Astrocyte (in vitro differentiated cells and primary cell): ENCODE measurements at regions not wholly inside any gene's neighbourhood (a gene's known extent, or its start where the extent isn't known, plus 50 kb on each side); places are given as distances from the start of the nearest gene placed in this dataset.

Experiments used
- DNase-seq: peaks from one replicate; pipeline ENCODE4 v3.0.0-alpha.2; 2010; ENCODE audit warnings: low read depth
- FAIRE-seq: peaks from 2 replicates; lab custom pipeline; 2011; peaks lifted over from hg19 to GRCh38; lab: Jason Lieb, UNC
- H2AFZ ChIP-seq: 2 replicates; pipeline ENCODE4 v1.6.0; 2012; ENCODE audit warnings: low read depth, low read length, inconsistent platforms
- H3K27ac ChIP-seq: 2 replicates; pipeline ENCODE4 v1.5.1; 2011; ENCODE audit warnings: low read depth, low read length, inconsistent platforms
- H3K27me3 ChIP-seq: 2 replicates; pipeline ENCODE4 v1.6.0; 2011; ENCODE audit warnings: low read length, inconsistent platforms; ENCODE audit not compliant: insufficient read depth
- H3K36me3 ChIP-seq: 2 replicates; pipeline ENCODE4 v1.5.1; 2011; ENCODE audit warnings: low read length, inconsistent platforms; ENCODE audit not compliant: insufficient read depth
- H3K4me1 ChIP-seq: 2 replicates; pipeline ENCODE4 v1.5.1; 2011; ENCODE audit warnings: low read length, inconsistent platforms; ENCODE audit not compliant: insufficient read depth
- H3K4me2 ChIP-seq: 2 replicates; pipeline ENCODE4 v1.6.0; 2012; ENCODE audit warnings: low read length, inconsistent platforms
- H3K4me3 ChIP-seq: 2 replicates; pipeline ENCODE4 v1.5.1; 2011; ENCODE audit warnings: low read depth, mild to moderate bottlenecking, low read length, inconsistent platforms; ENCODE audit not compliant: insufficient read depth
- H3K79me2 ChIP-seq: 2 replicates; pipeline ENCODE4 v1.6.0; 2012; ENCODE audit warnings: mild to moderate bottlenecking, low read length, inconsistent platforms; ENCODE audit not compliant: insufficient read depth
- H3K9ac ChIP-seq: 2 replicates; pipeline ENCODE4 v1.6.0; 2012; ENCODE audit warnings: mild to moderate bottlenecking, low read length, inconsistent platforms
- H3K9me3 ChIP-seq: 2 replicates; pipeline ENCODE4 v1.5.1; 2012; ENCODE audit warnings: low read depth, mild to moderate bottlenecking, low read length, inconsistent platforms; ENCODE audit not compliant: insufficient read depth
- H4K20me1 ChIP-seq: 2 replicates; pipeline ENCODE4 v1.6.0; 2012; ENCODE audit warnings: low read length, inconsistent platforms; ENCODE audit not compliant: insufficient read depth
- H3K27ac Mint-ChIP-seq: one replicate; pipeline ENCODE4 v1.8.0; 2021; ENCODE audit warnings: mild to moderate bottlenecking, mixed read lengths; ENCODE audit not compliant: unreplicated experiment
- H3K27me3 Mint-ChIP-seq: one replicate; pipeline ENCODE4 v1.8.0; 2021; ENCODE audit warnings: low read depth, mixed read lengths; ENCODE audit not compliant: unreplicated experiment
- H3K36me3 Mint-ChIP-seq: one replicate; pipeline ENCODE4 v1.8.0; 2021; ENCODE audit warnings: low read depth, mixed read lengths; ENCODE audit not compliant: unreplicated experiment
- H3K4me1 Mint-ChIP-seq: one replicate; pipeline ENCODE4 v1.8.0; 2021; ENCODE audit warnings: low read depth, mixed read lengths; ENCODE audit not compliant: unreplicated experiment
- H3K4me3 Mint-ChIP-seq: one replicate; pipeline ENCODE4 v1.8.0; 2021; ENCODE audit warnings: mild to moderate bottlenecking, moderate library complexity, mixed read lengths; ENCODE audit not compliant: unreplicated experiment
- H3K9me3 Mint-ChIP-seq: one replicate; pipeline ENCODE4 v1.8.0; 2021; ENCODE audit warnings: mild to moderate bottlenecking, mixed read lengths; ENCODE audit not compliant: unreplicated experiment
- EZH2 ChIP-seq: IDR thresholded peaks from 2 replicates; pipeline ENCODE4 v1.6.1; 2012; ENCODE audit warnings: mild to moderate bottlenecking, low read length, inconsistent platforms; ENCODE audit not compliant: insufficient read depth
- TF ChIP-seq, protein P1 (sequence below): IDR thresholded peaks from 2 replicates; pipeline ENCODE4 v1.5.1; 2011; ENCODE audit warnings: low read depth, mild to moderate bottlenecking, inconsistent platforms, low read length, moderate library complexity; ENCODE audit not compliant: insufficient read depth

- Histone ChIP-seq H3K79me2 (no peaks in the 10 kb centered on the region), H2AFZ (no peak overlapping the region), H3K9me3 (no peaks in the 10 kb centered on the region), H3K4me2 (no peak overlapping the region), H3K27me3 (no peaks in the 10 kb centered on the region), H3K9ac (no peak overlapping the region), H4K20me1 (no peaks in the 10 kb centered on the region), H3K36me3 (no peaks in the 10 kb centered on the region), H3K4me1 (no peaks in the 10 kb centered on the region), H3K4me3 (no peak overlapping the region), H3K27ac (no peak overlapping the region)
- Mint-ChIP-seq H3K9me3 (peaks cover 25% of the 10 kb centered on the region), H3K4me3 (no peak overlapping the region), H3K27me3 (peaks cover 5% of the 10 kb centered on the region), H3K36me3 (no peaks in the 10 kb centered on the region), H3K4me1 (no peaks in the 10 kb centered on the region), H3K27ac (no peak overlapping the region)
- DNase-seq (no peak), FAIRE-seq (no peak)
- TF ChIP-seq, protein P1, sequence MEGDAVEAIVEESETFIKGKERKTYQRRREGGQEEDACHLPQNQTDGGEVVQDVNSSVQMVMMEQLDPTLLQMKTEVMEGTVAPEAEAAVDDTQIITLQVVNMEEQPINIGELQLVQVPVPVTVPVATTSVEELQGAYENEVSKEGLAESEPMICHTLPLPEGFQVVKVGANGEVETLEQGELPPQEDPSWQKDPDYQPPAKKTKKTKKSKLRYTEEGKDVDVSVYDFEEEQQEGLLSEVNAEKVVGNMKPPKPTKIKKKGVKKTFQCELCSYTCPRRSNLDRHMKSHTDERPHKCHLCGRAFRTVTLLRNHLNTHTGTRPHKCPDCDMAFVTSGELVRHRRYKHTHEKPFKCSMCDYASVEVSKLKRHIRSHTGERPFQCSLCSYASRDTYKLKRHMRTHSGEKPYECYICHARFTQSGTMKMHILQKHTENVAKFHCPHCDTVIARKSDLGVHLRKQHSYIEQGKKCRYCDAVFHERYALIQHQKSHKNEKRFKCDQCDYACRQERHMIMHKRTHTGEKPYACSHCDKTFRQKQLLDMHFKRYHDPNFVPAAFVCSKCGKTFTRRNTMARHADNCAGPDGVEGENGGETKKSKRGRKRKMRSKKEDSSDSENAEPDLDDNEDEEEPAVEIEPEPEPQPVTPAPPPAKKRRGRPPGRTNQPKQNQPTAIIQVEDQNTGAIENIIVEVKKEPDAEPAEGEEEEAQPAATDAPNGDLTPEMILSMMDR = no peak
- TF ChIP-seq EZH2 = no peak
Observed at GRCh38 chr11:129536338-129536737, 160.7 kb downstream of the BARX2 start.

DNA sequence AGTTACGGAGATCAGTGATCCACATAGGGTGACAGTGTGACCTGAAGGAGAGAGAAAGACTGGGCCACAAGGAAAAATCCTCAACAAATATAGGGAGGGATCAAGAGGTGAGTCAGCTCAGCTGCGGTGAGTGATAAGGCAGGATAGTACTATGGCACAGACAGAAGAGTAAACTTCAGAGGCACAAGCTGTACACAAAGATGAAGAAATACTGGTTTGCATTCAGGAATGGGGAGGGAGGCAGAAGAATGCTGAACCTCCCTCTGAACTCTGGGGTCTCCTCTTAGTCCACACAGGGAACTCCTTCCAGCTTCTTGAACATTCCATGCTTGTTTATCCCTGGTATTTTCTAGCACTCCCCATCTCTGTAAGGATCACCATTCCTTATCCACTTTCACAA is 162.7 kb downstream of the BARX2 start:
- Mint-ChIP-seq H3K9me3 (peaks cover 29% of the 10 kb centered on the region), H3K4me3 (no peak overlapping the region), H3K27ac (no peak overlapping the region), H3K4me1 (no peaks in the 10 kb centered on the region), H3K36me3 (no peaks in the 10 kb centered on the region), H3K27me3 (peaks cover 5% of the 10 kb centered on the region)
- Histone ChIP-seq H3K36me3 (no peaks in the 10 kb centered on the region), H3K27me3 (no peaks in the 10 kb centered on the region), H4K20me1 (no peaks in the 10 kb centered on the region), H3K9ac (no peak overlapping the region), H3K4me3 (no peak overlapping the region), H3K79me2 (no peaks in the 10 kb centered on the region), H3K4me2 (no peak overlapping the region), H3K9me3 (no peaks in the 10 kb centered on the region), H3K4me1 (no peaks in the 10 kb centered on the region), H3K27ac (no peak overlapping the region), H2AFZ (no peak overlapping the region)
- DNase-seq (no peak), FAIRE-seq (no peak)
- TF ChIP-seq, protein P1 = no peak

GRCh38 chr11:129543515-129544290 is 168.1 kb downstream of the BARX2 start:
- H3K9me3 ChIP-seq = no peaks in the 10 kb centered on the region
- DNase-seq = no peak
- Mint-ChIP-seq H3K27me3 (peaks cover 16% of the 10 kb centered on the region), H3K27ac (no peak overlapping the region), H3K4me1 (no peaks in the 10 kb centered on the region), H3K4me3 (no peak overlapping the region), H3K36me3 (no peaks in the 10 kb centered on the region), H3K9me3 (peaks cover 20% of the 10 kb centered on the region)
- no peaks in the 10 kb centered on the region for H4K20me1 ChIP-seq
- H3K9ac ChIP-seq = no peak overlapping the region
- H3K4me1 ChIP-seq = no peaks in the 10 kb centered on the region
- H3K79me2 ChIP-seq = no peaks in the 10 kb centered on the region
- no peak for FAIRE-seq
- TF ChIP-seq, protein P1 = no peak
- TF ChIP-seq EZH2 = no peak
- H3K27ac ChIP-seq = no peak overlapping the region
- H3K4me3 ChIP-seq = no peak overlapping the region
- H3K36me3 ChIP-seq = no peaks in the 10 kb centered on the region
- no peak overlapping the region for H2AFZ ChIP-seq
- no peak overlapping the region for H3K4me2 ChIP-seq
- H3K27me3 ChIP-seq = no peaks in the 10 kb centered on the region
